GM12874 (cell line): ENCODE measurements at regions not wholly inside any gene's neighbourhood (a gene's known extent, or its start where the extent isn't known, plus 50 kb on each side); places are given as distances from the start of the nearest gene placed in this dataset.

Experiments
- CTCF ChIP-seq: IDR thresholded peaks from 2 replicates; pipeline ENCODE4 v1.5.1; 2011; ENCODE audit warnings: low read depth, mild to moderate bottlenecking, control low read depth, low read length, moderate library complexity; ENCODE audit not compliant: insufficient read depth

GRCh38 chr22:44573451-44573850, 75.4 kb upstream of the RTL6 start:
- TF ChIP-seq CTCF = no peak

GRCh38 chr22:44572414-44573207, 74.6 kb upstream of the RTL6 start:
- no peak for TF ChIP-seq CTCF

GRCh38 chr22:44571566-44572413, 73.8 kb upstream of the RTL6 start:
- TF ChIP-seq CTCF = no peak

DNA sequence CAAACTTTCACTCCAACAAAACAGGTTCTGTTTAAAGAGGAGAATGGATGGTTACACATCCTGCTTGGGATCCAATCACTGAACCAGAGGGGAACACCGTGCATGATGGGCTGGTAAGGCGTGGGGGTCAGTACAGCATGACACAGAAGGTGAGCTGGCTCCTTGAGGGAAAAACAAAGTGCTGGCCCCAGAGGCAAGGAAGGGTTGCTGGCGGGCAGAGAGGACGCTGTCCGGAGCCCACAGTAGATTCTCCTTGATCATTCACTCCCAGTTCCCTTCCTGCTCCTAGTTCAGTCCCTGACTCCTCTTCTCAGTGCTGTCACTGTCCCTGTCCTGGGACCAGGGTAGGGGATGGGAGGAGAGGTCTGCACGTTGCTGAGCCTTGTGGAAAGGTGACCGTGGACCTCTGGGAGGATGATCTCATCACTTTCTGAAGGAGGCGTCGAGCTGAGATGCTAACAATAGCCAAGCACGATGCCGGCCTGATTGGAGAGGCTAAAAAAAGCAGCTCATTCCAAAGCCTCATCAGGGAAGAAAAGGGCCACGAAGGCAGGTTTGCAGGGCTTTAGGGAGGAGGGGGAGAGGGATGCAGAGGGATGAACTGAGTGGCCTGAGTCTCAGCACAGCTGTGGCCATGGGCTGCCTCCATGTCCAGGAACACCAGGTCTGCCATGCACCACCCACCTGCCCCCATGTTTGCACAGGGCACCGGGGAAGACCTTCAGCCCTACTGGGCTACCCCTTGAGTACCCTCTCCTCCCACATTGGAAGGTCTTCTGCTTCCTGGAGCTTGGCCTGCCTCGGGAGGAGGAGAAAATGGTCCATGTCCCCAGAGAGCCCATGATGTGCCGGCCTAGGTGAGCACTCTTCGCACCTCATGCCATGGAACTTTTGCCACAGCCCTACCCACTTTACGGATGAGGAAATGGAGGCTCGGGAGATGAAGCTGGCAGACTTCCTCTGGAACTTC, 72.7 kb upstream of the RTL6 start:
- no peak for TF ChIP-seq CTCF

DNA sequence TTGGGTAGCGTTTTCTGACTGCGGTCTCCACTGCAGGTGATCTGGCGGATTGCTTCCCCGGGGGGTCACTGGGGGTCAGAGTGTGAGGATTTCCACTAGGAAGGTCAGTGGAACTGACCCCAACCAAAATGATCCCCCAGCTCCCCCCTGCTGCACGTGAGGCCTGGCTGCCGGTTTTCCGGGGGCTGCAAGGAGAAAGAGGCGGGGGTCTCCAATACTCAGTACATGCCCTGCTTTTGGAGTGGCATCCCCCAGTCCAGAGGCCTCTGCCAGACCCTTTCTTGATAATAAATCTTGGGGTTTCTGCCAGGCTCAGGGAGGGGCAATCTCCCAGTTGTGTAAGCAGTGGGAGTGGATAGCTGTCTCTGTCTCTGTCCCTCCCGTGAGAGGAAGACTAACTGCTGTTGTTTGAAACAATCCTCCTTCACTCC, 71.5 kb upstream of the RTL6 start:
- no peak for TF ChIP-seq CTCF

GRCh38 chr22:44567846-44568493, 69.9 kb upstream of the RTL6 start:
- TF ChIP-seq CTCF = peak; percentile 70

DNA sequence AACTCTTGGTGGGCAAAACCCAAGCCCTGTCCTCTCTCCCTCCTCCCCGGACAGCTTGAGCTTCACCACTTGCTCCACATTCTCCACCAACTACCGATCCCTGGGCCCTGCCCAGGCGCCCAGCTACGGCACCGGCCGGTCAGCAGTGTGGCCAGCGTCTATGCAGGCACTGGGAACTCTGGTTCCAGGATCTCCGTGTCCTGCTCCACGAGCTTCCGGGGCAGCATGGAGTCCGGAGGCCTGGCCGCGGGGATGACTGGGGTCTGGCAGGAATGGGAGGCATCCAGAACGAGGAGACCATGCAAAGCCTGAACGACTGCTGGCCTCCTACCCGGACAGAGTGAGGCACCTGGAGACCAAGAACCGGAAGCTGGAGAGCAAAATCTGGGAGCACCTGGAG, 68.9 kb upstream of the RTL6 start:
- no peak for TF ChIP-seq CTCF
